WTC11 (cell line): ENCODE measurements at regions not wholly inside any gene's neighbourhood (a gene's known extent, or its start where the extent isn't known, plus 50 kb on each side); places are given as distances from the start of the nearest gene placed in this dataset.

Source experiments
- ATAC-seq: fragments of 200-7000 bp; cut with Tn5 transposase; 2 replicates; pipeline ENCODE4 v1.10.0; 2021; ENCODE audit warnings: mild to moderate bottlenecking, moderate library complexity
- CTCF ChIA-PET: fragments of 300-600 bp; sonication (Branson Sonifier 250); formaldehyde crosslinking; loops from one replicate; lab custom pipeline; 2021; ENCODE audit warnings: antibody characterized with exemption; lab: Charles Lee
- POLR2A ChIA-PET: fragments of 350-600 bp; sonication (Branson Sonifier 250); formaldehyde crosslinking; loops from one replicate; lab custom pipeline; 2021; ENCODE audit warnings: antibody characterized with exemption; lab: Charles Lee
- DNase-seq: peaks from one replicate; pipeline ENCODE4 v3.0.0; 2021; ENCODE audit warnings: low spot score
- H3K27ac Mint-ChIP-seq: 2 replicates; pipeline ENCODE4 v1.8.0; 2021; ENCODE audit warnings: mixed read lengths
- H3K27me3 Mint-ChIP-seq: 2 replicates; pipeline ENCODE4 v1.8.0; 2021; ENCODE audit warnings: low read depth, mild to moderate bottlenecking, moderate library complexity, mixed read lengths
- H3K36me3 Mint-ChIP-seq: 2 replicates; pipeline ENCODE4 v1.8.0; 2021; ENCODE audit warnings: mixed read lengths
- H3K4me1 Mint-ChIP-seq: 2 replicates; pipeline ENCODE4 v1.8.0; 2022; ENCODE audit warnings: mixed read lengths
- H3K4me3 Mint-ChIP-seq: 2 replicates; pipeline ENCODE4 v1.8.0; 2021; ENCODE audit warnings: mild to moderate bottlenecking, moderate library complexity, mixed read lengths
- H3K9me3 Mint-ChIP-seq: 2 replicates; pipeline ENCODE4 v1.8.0; 2021; ENCODE audit warnings: mixed read lengths
- ARID4B ChIP-seq: sonication (generic); formaldehyde crosslinking; IDR thresholded peaks from 2 replicates; pipeline ENCODE4 v1.8.0; 2023; ENCODE audit warnings: missing genetic modification reagents, mild to moderate bottlenecking, borderline replicate concordance
- E2F4 ChIP-seq: sonication (generic); formaldehyde crosslinking; IDR thresholded peaks from 2 replicates; pipeline ENCODE4 v1.8.1; 2022; ENCODE audit warnings: low read depth, mild to moderate bottlenecking, moderate library complexity, missing genetic modification reagents, borderline replicate concordance
- FOXJ3 ChIP-seq: sonication (generic); formaldehyde crosslinking; IDR thresholded peaks from 2 replicates; pipeline ENCODE4 v1.9.0; 2021; ENCODE audit warnings: missing genetic modification reagents, mild to moderate bottlenecking, borderline replicate concordance
- FOXP1 ChIP-seq: sonication (generic); formaldehyde crosslinking; IDR thresholded peaks from 2 replicates; pipeline ENCODE4 v1.8.0; 2022; ENCODE audit warnings: missing genetic modification reagents, mild to moderate bottlenecking, moderate library complexity, borderline replicate concordance
- GTF2I ChIP-seq: fragments of 250-450 bp; sonication (Bioruptor Pico); conservative IDR thresholded peaks from 2 replicates; pipeline ENCODE4 v1.4.0; 2021; ENCODE audit warnings: mild to moderate bottlenecking
- HMGXB4 ChIP-seq: sonication (generic); formaldehyde crosslinking; IDR thresholded peaks from 2 replicates; pipeline ENCODE4 v1.8.1; 2023; ENCODE audit warnings: mild to moderate bottlenecking, moderate library complexity, missing genetic modification reagents
- IRF1 ChIP-seq: sonication (generic); formaldehyde crosslinking; IDR thresholded peaks from 2 replicates; pipeline ENCODE4 v1.8.0; 2023; ENCODE audit warnings: missing genetic modification reagents
- IRF2 ChIP-seq: sonication (generic); formaldehyde crosslinking; IDR thresholded peaks from 2 replicates; pipeline ENCODE4 v1.8.0; 2022; ENCODE audit warnings: low read depth, missing genetic modification reagents, borderline replicate concordance
- JUN ChIP-seq: sonication (generic); formaldehyde crosslinking; IDR thresholded peaks from 2 replicates; pipeline ENCODE4 v1.8.0; 2023; ENCODE audit warnings: mild to moderate bottlenecking, missing genetic modification reagents
- NR2C2 ChIP-seq: sonication (generic); formaldehyde crosslinking; IDR thresholded peaks from 2 replicates; pipeline ENCODE4 v1.8.0; 2022; ENCODE audit warnings: mild to moderate bottlenecking, missing genetic modification reagents
- PRDM15 ChIP-seq: sonication (generic); formaldehyde crosslinking; IDR thresholded peaks from 2 replicates; pipeline ENCODE4 v1.8.0; 2022; ENCODE audit warnings: missing genetic modification reagents
- RELA ChIP-seq: sonication (generic); formaldehyde crosslinking; IDR thresholded peaks from 2 replicates; pipeline ENCODE4 v1.8.1; 2022; ENCODE audit warnings: missing genetic modification reagents, mild to moderate bottlenecking, borderline replicate concordance
- STAT6 ChIP-seq: sonication (generic); formaldehyde crosslinking; conservative IDR thresholded peaks from 2 replicates; pipeline ENCODE4 v1.8.1; 2023; ENCODE audit warnings: mild to moderate bottlenecking, low read depth, missing genetic modification reagents, moderate library complexity
- TEAD1 ChIP-seq: sonication (generic); formaldehyde crosslinking; IDR thresholded peaks from 2 replicates; pipeline ENCODE4 v1.8.0; 2022; ENCODE audit warnings: mild to moderate bottlenecking, missing genetic modification reagents
- USF1 ChIP-seq: sonication (generic); formaldehyde crosslinking; IDR thresholded peaks from 2 replicates; pipeline ENCODE4 v1.8.0; 2022; ENCODE audit warnings: mild to moderate bottlenecking, missing genetic modification reagents
- ZNF138 ChIP-seq: sonication (generic); formaldehyde crosslinking; conservative IDR thresholded peaks from 2 replicates; pipeline ENCODE4 v1.8.1; 2022; ENCODE audit warnings: mild to moderate bottlenecking, moderate library complexity, missing genetic modification reagents
- ZNF219 ChIP-seq: sonication (generic); formaldehyde crosslinking; IDR thresholded peaks from 2 replicates; pipeline ENCODE4 v1.8.0; 2023; ENCODE audit warnings: missing genetic modification reagents, mild to moderate bottlenecking, borderline replicate concordance
- ZNF281 ChIP-seq: sonication (generic); formaldehyde crosslinking; IDR thresholded peaks from 2 replicates; pipeline ENCODE4 v1.8.0; 2023; ENCODE audit warnings: mild to moderate bottlenecking, missing genetic modification reagents

- Mint-ChIP-seq H3K9me3 (peaks cover 13% of the 10 kb centered on the region), H3K36me3 (no peaks in the 10 kb centered on the region), H3K27ac (no peak overlapping the region), H3K27me3 (no peaks in the 10 kb centered on the region)
- no peak for DNase-seq
- ATAC-seq, result no peak
- TF ChIP-seq E2F4 (CRISPR knock-in tag) (no peak), USF1 (CRISPR knock-in tag) (no peak), NR2C2 (no peak), ARID4B (CRISPR knock-in tag) (no peak), PRDM15 (no peak), TEAD1 (CRISPR knock-in tag) (no peak), IRF2 (no peak), ZNF138 (CRISPR knock-in tag) (no peak), ZNF219 (no peak), RELA (CRISPR knock-in tag) (no peak), STAT6 (CRISPR knock-in tag) (no peak), HMGXB4 (CRISPR knock-in tag) (no peak), IRF1 (CRISPR knock-in tag) (no peak), GTF2I (CRISPR knock-in tag) (no peak), ZNF281 (CRISPR knock-in tag) (no peak), FOXP1 (CRISPR knock-in tag) (no peak), FOXJ3 (no peak), JUN (CRISPR knock-in tag) (no peak)
- TF ChIP-seq, all 79 proteins: peak for 0
- Mint-ChIP-seq H3K4me3 (no peak overlapping the region), H3K4me1 (peaks cover 36% of the 10 kb centered on the region)
- ChIA-PET CTCF (no interaction called here), POLR2A (no interaction called here)
These were observed 547.5 kb downstream of the MMUT start for GRCh38 chr6:48915591-48915990.
